Stomach (tissue), 4 donors: ENCODE measurements at regions not wholly inside any gene's neighbourhood (a gene's known extent, or its start where the extent isn't known, plus 50 kb on each side); places are given as distances from the start of the nearest gene placed in this dataset.

Source experiments
- POLR2A ChIP-seq, 4 donors: fragments of 450-650 bp; IDR thresholded peaks; one replicate each; pipeline ENCODE4 v1.6.1; 2016; ENCODE audit warnings: antibody characterized with exemption in 4 of 4, control low read depth in 2 of 4, mild to moderate bottlenecking in 1 of 4, moderate library complexity in 1 of 4
- TF ChIP-seq, protein P1 (sequence below), 7 experiments: fragments of 450-650 bp in 4 of 7; fragments of 200-600 bp in 3 of 7; sonication (generic) in 3 of 7; IDR thresholded peaks; one replicate each; pipeline ENCODE4 v1.5.1; 2016 to 2019; ENCODE audit warnings: antibody characterized with exemption in 7 of 7, control low read depth in 2 of 7, mild to moderate bottlenecking in 1 of 7

DNA sequence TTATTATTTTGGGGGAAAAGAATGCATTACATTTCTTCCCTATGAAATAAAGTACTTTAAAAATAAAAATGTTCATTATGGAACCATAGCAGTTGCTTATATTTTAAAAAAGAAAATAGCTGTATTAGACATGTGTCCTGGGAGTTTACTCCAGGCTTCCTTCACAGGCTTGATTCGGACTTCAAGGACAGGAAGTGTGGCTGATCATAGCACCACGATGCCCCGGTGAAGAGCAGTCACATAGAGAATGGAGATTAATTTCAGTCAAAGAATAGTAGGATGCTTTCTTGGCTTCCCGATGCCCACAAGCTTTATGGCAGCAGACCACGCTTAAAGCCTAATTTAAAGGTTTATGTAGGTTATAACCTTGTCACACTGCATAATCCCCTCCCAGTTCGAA is 125.1 kb downstream of the NPIPB5 start:
- TF ChIP-seq, protein P1, sequence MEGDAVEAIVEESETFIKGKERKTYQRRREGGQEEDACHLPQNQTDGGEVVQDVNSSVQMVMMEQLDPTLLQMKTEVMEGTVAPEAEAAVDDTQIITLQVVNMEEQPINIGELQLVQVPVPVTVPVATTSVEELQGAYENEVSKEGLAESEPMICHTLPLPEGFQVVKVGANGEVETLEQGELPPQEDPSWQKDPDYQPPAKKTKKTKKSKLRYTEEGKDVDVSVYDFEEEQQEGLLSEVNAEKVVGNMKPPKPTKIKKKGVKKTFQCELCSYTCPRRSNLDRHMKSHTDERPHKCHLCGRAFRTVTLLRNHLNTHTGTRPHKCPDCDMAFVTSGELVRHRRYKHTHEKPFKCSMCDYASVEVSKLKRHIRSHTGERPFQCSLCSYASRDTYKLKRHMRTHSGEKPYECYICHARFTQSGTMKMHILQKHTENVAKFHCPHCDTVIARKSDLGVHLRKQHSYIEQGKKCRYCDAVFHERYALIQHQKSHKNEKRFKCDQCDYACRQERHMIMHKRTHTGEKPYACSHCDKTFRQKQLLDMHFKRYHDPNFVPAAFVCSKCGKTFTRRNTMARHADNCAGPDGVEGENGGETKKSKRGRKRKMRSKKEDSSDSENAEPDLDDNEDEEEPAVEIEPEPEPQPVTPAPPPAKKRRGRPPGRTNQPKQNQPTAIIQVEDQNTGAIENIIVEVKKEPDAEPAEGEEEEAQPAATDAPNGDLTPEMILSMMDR (IDR thresholded peaks at IDR 0.05), result no peak
- no peak for TF ChIP-seq POLR2A (IDR thresholded peaks at IDR 0.05)
